ENCODE measurements at regions not wholly inside any gene's neighbourhood (a gene's known extent, or its start where the extent isn't known, plus 50 kb on each side); places are given as distances from the start of the nearest gene placed in this dataset.

DNA sequence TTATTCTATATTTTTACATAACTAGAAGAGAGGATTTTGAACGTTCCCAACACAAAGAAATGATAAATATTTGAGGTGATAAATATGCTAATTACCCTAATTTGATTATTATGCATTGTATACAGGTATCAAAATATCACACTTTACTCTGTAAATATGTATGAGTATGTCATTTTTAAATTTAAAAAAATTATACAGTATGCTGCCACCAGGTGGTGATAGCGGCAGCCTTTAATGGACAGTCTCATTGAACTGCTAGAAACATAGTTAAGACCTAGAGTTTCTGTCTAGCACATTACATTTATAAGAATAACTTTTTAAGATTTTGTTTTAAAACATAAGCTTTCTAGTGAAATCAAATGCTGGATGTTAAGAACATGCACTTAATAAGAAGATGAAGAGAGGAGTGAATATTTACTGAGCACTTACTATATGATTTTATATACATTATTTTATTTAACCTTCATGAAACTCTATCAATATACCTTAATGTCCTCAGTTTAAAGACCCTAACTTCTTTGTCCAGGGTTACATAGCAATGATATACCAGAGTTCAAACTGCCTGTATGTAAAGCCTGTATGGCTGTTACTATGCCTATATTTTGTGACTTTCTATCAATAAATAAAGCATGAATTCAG, 207.1 kb downstream of the NUF2 start:
- Mint-ChIP-seq H3K27ac (no peak overlapping the region), H3K9me3 (peaks cover 4 to 10% of the 10 kb centered on the region in 2 experiments), H3K4me3 (no peak overlapping the region), H3K4me1 (no peaks in the 10 kb centered on the region), H3K27me3 (ENCODE audit: low read depth) (peaks cover 7% of the 10 kb centered on the region), H3K36me3 (ENCODE audit: insufficient read depth in 1 of 3, low read depth in 3 of 3) (peaks cover 0 to 4% (median 2%) of the 10 kb centered on the region in 3 experiments; a peak in 2 of 7 replicates)
- Histone ChIP-seq H3K4me1 (ENCODE audit: insufficient read depth, low read length) (no peaks in the 10 kb centered on the region), H3K18ac (ENCODE audit: insufficient read length, low read depth, low read length) (no peak overlapping the region), H3K23me2 (ENCODE audit: insufficient read length, low read depth, low read length, poor library complexity, severe bottlenecking) (no peaks in the 10 kb centered on the region), H3K79me2 (ENCODE audit: insufficient read depth, low read length) (no peaks in the 10 kb centered on the region), H3K79me1 (ENCODE audit: insufficient read depth, low read depth, low read length, poor library complexity, severe bottlenecking) (no peaks in the 10 kb centered on the region), H2AK5ac (ENCODE audit: insufficient read length, low read length) (no peak overlapping the region), H2BK120ac (ENCODE audit: low read depth, low read length, poor library complexity, severe bottlenecking) (no peak overlapping the region), H3K27me3 (ENCODE audit: insufficient read depth, low read length) (no peaks in the 10 kb centered on the region), H3K9me3 (ENCODE audit: control insufficient read depth, low read depth, low read length) (no peaks in the 10 kb centered on the region), H2BK5ac (ENCODE audit: insufficient read length, low read length) (no peak overlapping the region), H3K9ac (ENCODE audit: extremely low read depth, insufficient read length, low read length) (no peak overlapping the region), H2BK12ac (ENCODE audit: insufficient read length, low read depth, low read length) (no peak overlapping the region), H3K14ac (ENCODE audit: insufficient read depth, low read length) (no peak overlapping the region), H3K56ac (ENCODE audit: insufficient read length, low read depth, low read length) (no peak overlapping the region), H2AFZ (ENCODE audit: low read length) (no peak overlapping the region), H4K20me1 (ENCODE audit: control insufficient read depth, insufficient read depth, insufficient read length) (no peaks in the 10 kb centered on the region), H3K23ac (ENCODE audit: insufficient read length, low read depth, low read length) (no peak overlapping the region), H4K5ac (ENCODE audit: insufficient read length, low read depth, low read length) (no peak overlapping the region), H4K91ac (ENCODE audit: insufficient read length, low read depth, low read length) (no peak overlapping the region), H3T11ph (ENCODE audit: low read length) (no peak overlapping the region), H3K4ac (ENCODE audit: low read depth, low read length) (no peak overlapping the region), H3K4me2 (ENCODE audit: insufficient read depth, insufficient read length, low read length) (no peak overlapping the region), H2BK15ac (ENCODE audit: low read depth, low read length) (no peak overlapping the region), H3K27ac (ENCODE audit: insufficient read length, low read depth, low read length) (no peak overlapping the region), H4K8ac (replicated peaks; ENCODE audit: insufficient read length, low read depth, low read length) (no peak overlapping the region), H2BK20ac (ENCODE audit: low read depth, low read length, poor library complexity, severe bottlenecking) (no peak overlapping the region)
- DNase-seq, result no peak
- WGBS (ENCODE audit: extremely low coverage, insufficient read length, low lambda C conversion rate), result no CpG with 5 or more reads among the region's 2 CpGs
- TF ChIP-seq, protein P1, sequence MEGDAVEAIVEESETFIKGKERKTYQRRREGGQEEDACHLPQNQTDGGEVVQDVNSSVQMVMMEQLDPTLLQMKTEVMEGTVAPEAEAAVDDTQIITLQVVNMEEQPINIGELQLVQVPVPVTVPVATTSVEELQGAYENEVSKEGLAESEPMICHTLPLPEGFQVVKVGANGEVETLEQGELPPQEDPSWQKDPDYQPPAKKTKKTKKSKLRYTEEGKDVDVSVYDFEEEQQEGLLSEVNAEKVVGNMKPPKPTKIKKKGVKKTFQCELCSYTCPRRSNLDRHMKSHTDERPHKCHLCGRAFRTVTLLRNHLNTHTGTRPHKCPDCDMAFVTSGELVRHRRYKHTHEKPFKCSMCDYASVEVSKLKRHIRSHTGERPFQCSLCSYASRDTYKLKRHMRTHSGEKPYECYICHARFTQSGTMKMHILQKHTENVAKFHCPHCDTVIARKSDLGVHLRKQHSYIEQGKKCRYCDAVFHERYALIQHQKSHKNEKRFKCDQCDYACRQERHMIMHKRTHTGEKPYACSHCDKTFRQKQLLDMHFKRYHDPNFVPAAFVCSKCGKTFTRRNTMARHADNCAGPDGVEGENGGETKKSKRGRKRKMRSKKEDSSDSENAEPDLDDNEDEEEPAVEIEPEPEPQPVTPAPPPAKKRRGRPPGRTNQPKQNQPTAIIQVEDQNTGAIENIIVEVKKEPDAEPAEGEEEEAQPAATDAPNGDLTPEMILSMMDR (conservative IDR thresholded peaks at IDR 0.05), result peak; percentile 84
